SK-N-SH (cell line): ENCODE measurements at regions not wholly inside any gene's neighbourhood (a gene's known extent, or its start where the extent isn't known, plus 50 kb on each side); places are given as distances from the start of the nearest gene placed in this dataset.

Source experiments
- CTCF ChIA-PET: fragments of 300-600, 350-600 bp; formaldehyde crosslinking; extraction: SDS; loops from one replicate; lab custom pipeline; 2021; lab: Yijun Ruan, JAX
- POLR2A ChIA-PET: fragments of 350-600 bp; sonication (Branson Sonifier 250); formaldehyde crosslinking; extraction: SDS; loops from one replicate; lab custom pipeline; 2020; ENCODE audit warnings: antibody characterized with exemption, inconsistent platforms; lab: Yijun Ruan, JAX
- DNase-seq: peaks from one replicate; pipeline ENCODE4 v3.0.0; 2012
- H2AFZ ChIP-seq: fragments of 200-600 bp; sonication (generic); 2 replicates; pipeline ENCODE4 v1.8.1; 2016; ENCODE audit warnings: antibody characterized with exemption, mild to moderate bottlenecking, low read depth
- H3F3A ChIP-seq: fragments of 200-600 bp; sonication (generic); replicated peaks from 2 replicates; pipeline ENCODE3; 2016; ENCODE audit warnings: antibody characterized with exemption, mild to moderate bottlenecking; ENCODE audit not compliant: insufficient read depth
- H3K27ac ChIP-seq, 2 experiments: fragments of 200-500 bp in 1 of 2; fragments of 200-600 bp in 1 of 2; sonication (Bioruptor generic) in 1 of 2; sonication (generic), shearing (Covaris generic) in 1 of 2; 2 replicates each; pipeline versions ENCODE4 v1.5.1 to v1.6.1; 2014 to 2016; ENCODE audit warnings: low read depth in 2 of 2, inconsistent platforms in 1 of 2, low read length in 1 of 2, mild to moderate bottlenecking in 1 of 2, mixed read lengths in 1 of 2
- H3K27me3 ChIP-seq: fragments of 200-600 bp; sonication (generic), shearing (Covaris generic); 2 replicates; pipeline ENCODE4 v1.6.1; 2016; ENCODE audit warnings: mixed run types; ENCODE audit not compliant: insufficient read depth
- H3K36me3 ChIP-seq, 2 experiments: fragments of 200-500 bp in 1 of 2; fragments of 200-600 bp in 1 of 2; sonication (Bioruptor generic) in 1 of 2; sonication (generic) in 1 of 2; replicated peaks in 1 of 2; 2 replicates each; pipeline versions ENCODE3 to v1.5.1; 2014 to 2016; ENCODE audit warnings: low read length in 1 of 2, mild to moderate bottlenecking in 1 of 2; ENCODE audit not compliant: insufficient read depth in 2 of 2, control insufficient read depth in 1 of 2
- H3K4me1 ChIP-seq, 2 experiments: fragments of 200-500 bp in 1 of 2; fragments of 200-600 bp in 1 of 2; sonication (Bioruptor generic) in 1 of 2; sonication (generic), shearing (Covaris generic) in 1 of 2; 2 replicates each; pipeline versions ENCODE4 v1.5.1 to v1.6.1; 2014 to 2016; ENCODE audit warnings: low read depth in 1 of 2, low read length in 1 of 2, mixed run types in 1 of 2; ENCODE audit not compliant: insufficient read depth in 2 of 2, control insufficient read depth in 1 of 2
- H3K4me2 ChIP-seq: fragments of 200-600 bp; sonication (generic), shearing (Covaris generic); 2 replicates; pipeline ENCODE4 v1.6.1; 2017; ENCODE audit warnings: mixed run types
- H3K4me3 ChIP-seq, 2 experiments: fragments of 200-500 bp in 1 of 2; fragments of 200-600 bp in 1 of 2; sonication (Bioruptor generic) in 1 of 2; sonication (generic), shearing (Covaris generic) in 1 of 2; 2 replicates each; pipeline versions ENCODE4 v1.5.1 to v1.8.1; 2014 to 2016; ENCODE audit warnings: low read depth in 2 of 2, inconsistent platforms in 1 of 2, low read length in 1 of 2, mild to moderate bottlenecking in 1 of 2, mixed read lengths in 1 of 2, moderate library complexity in 1 of 2
- H3K79me2 ChIP-seq: fragments of 200-600 bp; sonication (generic); 2 replicates; pipeline ENCODE4 v1.8.1; 2017; ENCODE audit warnings: mild to moderate bottlenecking; ENCODE audit not compliant: insufficient read depth
- H3K9ac ChIP-seq: fragments of 200-600 bp; sonication (generic); 2 replicates; pipeline ENCODE4 v1.6.1; 2017; ENCODE audit warnings: mixed run types
- H3K9me2 ChIP-seq: fragments of 200-600 bp; sonication (generic); 2 replicates; pipeline ENCODE4 v1.6.1; 2017; ENCODE audit warnings: mixed run types
- H3K9me3 ChIP-seq: fragments of 200-600 bp; sonication (generic); 2 replicates; pipeline ENCODE4 v1.6.1; 2017; ENCODE audit warnings: mixed run types, mild to moderate bottlenecking, moderate library complexity
- H4K20me1 ChIP-seq: fragments of 200-600 bp; sonication (generic); 2 replicates; pipeline ENCODE4 v1.6.1; 2017; ENCODE audit warnings: mild to moderate bottlenecking, mixed run types; ENCODE audit not compliant: insufficient read depth
- CTCF ChIP-seq: fragments of 200-600 bp; sonication (generic); IDR thresholded peaks from 2 replicates; pipeline ENCODE4 v1.6.1; 2017; ENCODE audit warnings: antibody characterized with exemption, mild to moderate bottlenecking, moderate library complexity
- ELF1 ChIP-seq: IDR thresholded peaks from 2 replicates; pipeline ENCODE4 v1.4.0; 2012
- EZH2phosphoT487 ChIP-seq: fragments of 200-600 bp; sonication (generic); IDR thresholded peaks from 2 replicates; pipeline ENCODE4 v1.6.1; 2017; ENCODE audit warnings: low read depth, mixed run types, mild to moderate bottlenecking, antibody characterized with exemption, moderate library complexity, borderline replicate concordance
- FOSL2 ChIP-seq: IDR thresholded peaks from 2 replicates; pipeline ENCODE4 v1.4.0; 2012; ENCODE audit warnings: low read depth, mild to moderate bottlenecking, moderate library complexity, borderline replicate concordance
- FOXJ3 ChIP-seq: sonication (generic); formaldehyde crosslinking; IDR thresholded peaks from 2 replicates; pipeline ENCODE4 v1.5.1; 2020; ENCODE audit warnings: mild to moderate bottlenecking, missing genetic modification reagents
- FOXM1 ChIP-seq: IDR thresholded peaks from 2 replicates; pipeline ENCODE4 v1.4.0; 2012; ENCODE audit warnings: low read depth, mild to moderate bottlenecking
- GABPA ChIP-seq: IDR thresholded peaks from 2 replicates; pipeline ENCODE4 v1.4.0; 2012; ENCODE audit warnings: low read depth, mild to moderate bottlenecking
- IRF3 ChIP-seq: fragments of 150-350 bp; IDR thresholded peaks from 2 replicates; pipeline ENCODE4 v1.6.1; 2016; ENCODE audit warnings: mild to moderate bottlenecking, low read depth, low read length
- JUND ChIP-seq: IDR thresholded peaks from 2 replicates; pipeline ENCODE4 v1.4.0; 2012
- MEF2A ChIP-seq: IDR thresholded peaks from 2 replicates; pipeline ENCODE4 v1.4.0; 2012; ENCODE audit warnings: low read depth, borderline replicate concordance
- MXI1 ChIP-seq: IDR thresholded peaks from 2 replicates; pipeline ENCODE4 v1.6.1; 2012; ENCODE audit warnings: mild to moderate bottlenecking, low read depth, low read length, improper control_type of control experiment
- NRF1 ChIP-seq: IDR thresholded peaks from 2 replicates; pipeline ENCODE4 v1.6.1; 2012; ENCODE audit warnings: low read depth, mild to moderate bottlenecking, low read length
- PBX3 ChIP-seq: IDR thresholded peaks from 2 replicates; pipeline ENCODE4; 2012
- POLR2AphosphoS5 ChIP-seq: IDR thresholded peaks from 2 replicates; pipeline ENCODE4 v1.6.1; 2012; ENCODE audit warnings: low read depth, low read length
- RAD21 ChIP-seq: IDR thresholded peaks from 2 replicates; pipeline ENCODE4 v1.6.1; 2012; ENCODE audit warnings: mild to moderate bottlenecking, low read length
- RCOR1 ChIP-seq: fragments of 150-350 bp; IDR thresholded peaks from 2 replicates; pipeline ENCODE4 v1.6.1; 2017; ENCODE audit warnings: antibody characterized with exemption, low read length
- REST ChIP-seq: IDR thresholded peaks from 2 replicates; pipeline ENCODE4 v1.6.1; 2012; ENCODE audit warnings: mild to moderate bottlenecking, low read depth, low read length, moderate library complexity
- RXRA ChIP-seq: IDR thresholded peaks from 2 replicates; pipeline ENCODE4 v1.4.0; 2012; ENCODE audit warnings: low read depth, mild to moderate bottlenecking, borderline replicate concordance
- SIN3A ChIP-seq: IDR thresholded peaks from 2 replicates; pipeline ENCODE4 v1.6.1; 2012; ENCODE audit warnings: low read depth, mild to moderate bottlenecking, low read length, moderate library complexity, borderline replicate concordance
- SMC3 ChIP-seq: IDR thresholded peaks from 2 replicates; pipeline ENCODE4 v1.6.1; 2012; ENCODE audit warnings: low read depth, low read length, improper control_type of control experiment
- TCF12 ChIP-seq: IDR thresholded peaks from 2 replicates; pipeline ENCODE4 v1.4.0; 2012
- TEAD4 ChIP-seq: IDR thresholded peaks from 2 replicates; pipeline ENCODE4 v1.4.0; 2012; ENCODE audit warnings: mild to moderate bottlenecking, borderline replicate concordance; ENCODE audit not compliant: insufficient read depth
- USF2 ChIP-seq: fragments of 150-350 bp; IDR thresholded peaks from 2 replicates; pipeline ENCODE4 v1.6.1; 2017; ENCODE audit warnings: antibody characterized with exemption, low read length, low read depth, borderline replicate concordance
- YY1 ChIP-seq: IDR thresholded peaks from 2 replicates; pipeline ENCODE4 v1.4.0; 2012; ENCODE audit warnings: low read depth, mild to moderate bottlenecking
- ZBTB33 ChIP-seq: IDR thresholded peaks from 2 replicates; pipeline ENCODE4 v1.4.0; 2012; ENCODE audit warnings: low read depth, borderline replicate concordance
- WGBS: methylation state at CpG from one replicate; pipeline ENCODE4 v1.1.6; 2017; ENCODE audit warnings: low lambda C conversion rate; 5-methylcytosine and 5-hydroxymethylcytosine counted together

- POLR2A ChIA-PET = no interaction called here
- CTCF ChIA-PET = interaction anchor here (1.6 kb wide), 1 partner anchor 21 kb away, joined by 3 read pairs; no protein-coding TSS in a partner anchor
- TF ChIP-seq TCF12 (no peak), TEAD4 (no peak), ZBTB33 (no peak), MEF2A (no peak), ELF1 (no peak), POLR2AphosphoS5 (no peak), NRF1 (no peak), USF2 (no peak), JUND (no peak), PBX3 (no peak), CTCF (no peak), GABPA (no peak), IRF3 (no peak), EZH2phosphoT487 (no peak), FOXM1 (no peak), SMC3 (no peak), REST (no peak), RXRA (no peak), RCOR1 (peak; percentile 66; the same call in 1 of the 2 replicates), SIN3A (no peak), MXI1 (no peak), FOSL2 (no peak), FOXJ3 (peak; percentile 53; the same call in 1 of the 2 replicates), RAD21 (peak; percentile 3; the same call in 1 of the 2 replicates), YY1 (no peak)
Measured at GRCh38 chr20:39568109-39568508, 606.0 kb downstream of the DHX35 start.

More at GRCh38 chr20:39568109-39568508, 606.0 kb downstream of the DHX35 start:
- Histone ChIP-seq H4K20me1 (no peaks in the 10 kb centered on the region), H3K36me3 (no peaks in the 10 kb centered on the region), H3K9me2 (no peaks in the 10 kb centered on the region), H3K4me2 (no peak overlapping the region), H3K4me3 (no peak overlapping the region), H3K27me3 (no peaks in the 10 kb centered on the region), H3K9me3 (no peaks in the 10 kb centered on the region), H3F3A (no peaks in the 10 kb centered on the region), H2AFZ (no peak overlapping the region), H3K79me2 (no peaks in the 10 kb centered on the region), H3K27ac (peak overlapping the region in 1 of 2 experiments; percentile 60; a peak in 2 of 4 replicates), H3K9ac (no peak overlapping the region), H3K4me1 (peaks cover 0 to 6% of the 10 kb centered on the region in 2 experiments; a peak in 2 of 4 replicates)
- WGBS = 13% methylated on average over 1 of the region's 1 CpG
- peak; percentile 25 for DNase-seq
